ENCODE measurements at regions not wholly inside any gene's neighbourhood (a gene's known extent, or its start where the extent isn't known, plus 50 kb on each side); places are given as distances from the start of the nearest gene placed in this dataset.

DNA sequence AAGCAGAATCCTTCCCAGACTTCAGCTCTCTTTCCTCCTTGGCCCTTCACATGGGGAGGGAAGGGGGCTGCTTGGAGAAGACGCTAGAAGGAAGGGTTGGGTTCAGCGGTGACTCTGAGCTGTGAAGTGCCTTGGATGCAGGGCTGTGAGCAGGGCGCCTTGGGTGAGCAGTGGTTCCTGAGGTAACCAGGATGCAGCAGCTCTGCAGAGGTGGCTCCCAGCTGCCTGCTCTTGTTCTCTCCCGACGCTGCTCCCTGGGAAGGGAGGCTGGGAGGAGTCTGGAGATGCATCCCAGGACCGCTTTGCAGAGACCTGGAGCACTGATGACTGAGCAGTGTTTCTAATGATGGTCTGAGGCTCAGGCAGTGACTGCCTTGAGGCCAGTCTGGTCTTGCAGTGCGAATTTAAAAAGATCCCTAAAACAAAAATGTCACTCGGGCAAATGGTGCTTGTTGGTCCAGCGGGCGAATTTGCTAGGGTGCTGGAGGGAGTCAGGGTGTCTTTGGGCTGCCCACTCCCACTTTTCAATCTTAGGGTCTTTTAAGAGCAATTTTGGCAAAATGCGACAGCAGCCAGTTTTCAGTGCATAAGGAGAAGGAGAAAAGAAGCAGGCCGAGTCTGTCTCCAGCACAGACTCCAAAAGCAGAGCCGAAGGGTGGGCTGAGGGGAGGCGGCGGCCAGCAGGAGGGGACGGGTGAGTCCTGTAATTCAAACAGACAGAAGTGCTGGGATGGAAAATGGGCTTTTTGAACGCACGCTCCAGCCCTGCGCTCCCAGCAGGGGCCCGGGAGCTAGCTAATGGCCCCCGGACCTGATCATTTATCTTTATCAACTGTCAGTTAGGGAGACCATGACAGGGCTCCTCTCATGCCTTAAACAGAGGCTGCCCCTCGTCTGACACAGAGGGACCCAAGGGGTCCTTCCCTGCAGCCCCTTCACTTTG is 191.2 kb upstream of the SHH start:
- intact Hi-C loops (cut with DNase I, micrococcal nuclease) = no loop called here

DNA sequence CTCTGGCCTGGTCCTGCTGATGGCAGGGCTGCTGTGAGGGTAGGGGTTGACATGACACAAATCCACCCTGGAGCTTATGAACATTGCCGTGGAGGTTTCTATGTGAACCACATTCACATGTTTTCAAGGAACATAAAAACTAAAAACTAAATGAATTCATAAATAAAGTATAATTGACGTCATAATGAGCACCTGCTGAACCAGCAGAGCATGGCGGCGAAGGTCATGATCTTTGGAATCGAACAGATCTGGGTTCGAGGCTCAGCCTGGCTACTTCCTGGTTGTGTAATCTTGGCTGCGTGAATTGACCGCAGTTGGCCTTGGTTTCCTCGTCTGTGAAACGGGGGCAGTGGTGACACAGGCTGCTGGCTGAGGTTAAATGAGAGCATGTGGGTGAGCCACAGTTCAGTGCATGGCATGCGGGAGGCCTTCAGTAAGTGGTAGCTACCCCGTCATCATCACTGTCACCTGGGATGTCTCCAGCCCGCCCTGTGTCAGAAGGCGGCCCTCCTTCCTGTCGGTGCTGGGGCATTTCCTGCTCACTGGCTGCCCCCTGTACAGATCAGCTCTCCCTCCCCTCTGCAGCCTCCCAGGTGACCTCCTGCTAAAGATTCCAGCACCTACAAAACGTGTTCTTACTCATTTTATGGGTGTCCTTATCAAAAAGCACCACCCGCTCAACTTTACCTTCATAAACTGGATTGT is 190.3 kb upstream of the SHH start:
- CTCF ChIA-PET = no interaction called here
- intact Hi-C loops (cut with DNase I, micrococcal nuclease) = no loop called here
- Mint-ChIP-seq H3K4me3 (no peak overlapping the region), H3K4me1 (ENCODE audit: low read depth) (peaks cover 15% of the 10 kb centered on the region), H3K9me3 (peaks cover 1% of the 10 kb centered on the region), H3K27me3 (no peaks in the 10 kb centered on the region), H3K36me3 (ENCODE audit: low read depth) (no peaks in the 10 kb centered on the region), H3K27ac (no peak overlapping the region)
- H3K27ac ChIP-seq (ENCODE audit: low read depth in 1 of 2, low read length in 2 of 2) = no peak overlapping the region
- DNase-seq (no peak), ATAC-seq (ENCODE audit: poor library complexity) (no peak)
- POLR2A ChIA-PET = no interaction called here
- peaks cover 0 to 34% of the 10 kb centered on the region in 2 experiments for H3K9me3 ChIP-seq (ENCODE audit: control insufficient read depth in 1 of 2, insufficient read depth in 1 of 2, low read length in 2 of 2)
- H3K36me3 ChIP-seq (ENCODE audit: insufficient read depth, low read length) = no peaks in the 10 kb centered on the region
- H3K4me3 ChIP-seq (ENCODE audit: low read length) = no peak overlapping the region
- H3K4me1 ChIP-seq (ENCODE audit: insufficient read depth, low read length) = peaks cover 13% of the 10 kb centered on the region
- TF ChIP-seq, protein P1, sequence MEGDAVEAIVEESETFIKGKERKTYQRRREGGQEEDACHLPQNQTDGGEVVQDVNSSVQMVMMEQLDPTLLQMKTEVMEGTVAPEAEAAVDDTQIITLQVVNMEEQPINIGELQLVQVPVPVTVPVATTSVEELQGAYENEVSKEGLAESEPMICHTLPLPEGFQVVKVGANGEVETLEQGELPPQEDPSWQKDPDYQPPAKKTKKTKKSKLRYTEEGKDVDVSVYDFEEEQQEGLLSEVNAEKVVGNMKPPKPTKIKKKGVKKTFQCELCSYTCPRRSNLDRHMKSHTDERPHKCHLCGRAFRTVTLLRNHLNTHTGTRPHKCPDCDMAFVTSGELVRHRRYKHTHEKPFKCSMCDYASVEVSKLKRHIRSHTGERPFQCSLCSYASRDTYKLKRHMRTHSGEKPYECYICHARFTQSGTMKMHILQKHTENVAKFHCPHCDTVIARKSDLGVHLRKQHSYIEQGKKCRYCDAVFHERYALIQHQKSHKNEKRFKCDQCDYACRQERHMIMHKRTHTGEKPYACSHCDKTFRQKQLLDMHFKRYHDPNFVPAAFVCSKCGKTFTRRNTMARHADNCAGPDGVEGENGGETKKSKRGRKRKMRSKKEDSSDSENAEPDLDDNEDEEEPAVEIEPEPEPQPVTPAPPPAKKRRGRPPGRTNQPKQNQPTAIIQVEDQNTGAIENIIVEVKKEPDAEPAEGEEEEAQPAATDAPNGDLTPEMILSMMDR (IDR thresholded peaks at IDR 0.05) = no peak
- peaks cover 0 to 3% of the 10 kb centered on the region in 2 experiments for H3K27me3 ChIP-seq (ENCODE audit: control insufficient read depth in 1 of 2, insufficient read depth in 2 of 2, low read length in 2 of 2)

More for the DNA sequence above, 191.2 kb upstream of the SHH start:
- Mint-ChIP-seq H3K4me1 (ENCODE audit: low read depth) (peaks cover 6% of the 10 kb centered on the region), H3K9me3 (peaks cover 6% of the 10 kb centered on the region), H3K27me3 (no peaks in the 10 kb centered on the region), H3K4me3 (no peak overlapping the region), H3K36me3 (ENCODE audit: low read depth) (no peaks in the 10 kb centered on the region), H3K27ac (no peak overlapping the region)
- ChIA-PET POLR2A (no interaction called here), CTCF (no interaction called here)
- Histone ChIP-seq H3K36me3 (ENCODE audit: insufficient read depth, low read length) (no peaks in the 10 kb centered on the region), H3K27ac (ENCODE audit: low read depth in 1 of 2, low read length in 2 of 2) (no peak overlapping the region), H3K9me3 (ENCODE audit: control insufficient read depth in 1 of 2, insufficient read depth in 1 of 2, low read length in 2 of 2) (peaks cover 0 to 29% of the 10 kb centered on the region in 2 experiments), H3K4me3 (ENCODE audit: low read length) (no peak overlapping the region), H3K27me3 (ENCODE audit: control insufficient read depth in 1 of 2, insufficient read depth in 2 of 2, low read length in 2 of 2) (no peaks in the 10 kb centered on the region), H3K4me1 (ENCODE audit: insufficient read depth, low read length) (peaks cover 3% of the 10 kb centered on the region)
- TF ChIP-seq, protein P1 (IDR thresholded peaks at IDR 0.05) = no peak
- no peak for ATAC-seq (ENCODE audit: poor library complexity)
- no peak for DNase-seq

DNA sequence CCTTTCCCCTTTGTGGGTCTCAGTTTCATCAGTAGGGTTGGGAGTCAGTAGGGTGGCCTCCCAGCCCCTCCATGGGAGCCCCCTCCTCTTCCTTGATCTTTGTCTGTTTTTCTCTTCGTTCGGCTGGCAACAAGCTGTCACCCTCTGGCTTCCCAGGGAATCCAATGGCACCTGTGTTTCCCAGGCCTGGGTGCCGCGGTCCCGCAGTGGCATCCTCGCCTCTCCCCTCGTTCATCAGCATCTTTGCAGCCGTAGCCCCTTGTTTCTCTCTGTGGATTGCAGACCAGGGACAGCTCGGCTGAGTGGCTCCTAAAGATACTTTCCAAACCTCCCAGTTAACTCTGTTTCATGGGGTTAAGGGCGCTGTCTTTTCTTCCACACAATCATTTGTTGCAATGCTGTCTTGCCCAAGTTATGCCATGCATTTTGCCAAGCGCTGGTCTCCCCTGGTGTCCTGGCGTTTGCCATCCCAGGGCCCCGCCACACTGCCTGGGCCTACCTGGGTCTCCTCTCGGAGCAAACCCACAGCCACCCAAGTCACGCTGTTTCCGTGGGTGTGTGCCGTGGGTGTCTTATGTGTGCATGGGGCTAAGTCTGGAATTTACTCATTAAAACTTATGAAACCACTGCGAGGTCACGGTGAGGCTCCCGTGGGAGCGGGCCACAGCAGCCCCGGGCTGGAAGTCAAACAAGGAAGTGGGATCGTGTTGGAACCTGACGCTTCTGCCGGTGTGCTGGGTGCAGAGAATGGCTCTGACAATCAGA is 189.4 kb upstream of the SHH start:
- peaks cover 0 to 3% of the 10 kb centered on the region in 2 experiments for H3K27me3 ChIP-seq (ENCODE audit: control insufficient read depth in 1 of 2, insufficient read depth in 2 of 2, low read length in 2 of 2)
- no peak overlapping the region for H3K4me3 ChIP-seq (ENCODE audit: low read length)
- no peaks in the 10 kb centered on the region for H3K36me3 Mint-ChIP-seq (ENCODE audit: low read depth)
- peaks cover 17% of the 10 kb centered on the region for H3K4me1 ChIP-seq (ENCODE audit: insufficient read depth, low read length)
- no peak overlapping the region for H3K27ac Mint-ChIP-seq
- DNase-seq = no peak
- peaks cover 23% of the 10 kb centered on the region for H3K4me1 Mint-ChIP-seq (ENCODE audit: low read depth)
- TF ChIP-seq, protein P1 (IDR thresholded peaks at IDR 0.05) = no peak
- no peaks in the 10 kb centered on the region for H3K36me3 ChIP-seq (ENCODE audit: insufficient read depth, low read length)
- ATAC-seq (ENCODE audit: poor library complexity) = no peak
- peaks cover 0 to 36% of the 10 kb centered on the region in 2 experiments for H3K9me3 ChIP-seq (ENCODE audit: control insufficient read depth in 1 of 2, insufficient read depth in 1 of 2, low read length in 2 of 2)
- POLR2A ChIA-PET = no interaction called here
- no peak overlapping the region for H3K27ac ChIP-seq (ENCODE audit: low read depth in 1 of 2, low read length in 2 of 2)
- intact Hi-C loops (cut with DNase I, micrococcal nuclease) = no loop called here
- CTCF ChIA-PET = no interaction called here
- H3K27me3 Mint-ChIP-seq = peaks cover 7% of the 10 kb centered on the region
- H3K4me3 Mint-ChIP-seq = no peak overlapping the region
- H3K9me3 Mint-ChIP-seq = no peaks in the 10 kb centered on the region

All from CD4-positive, alpha-beta T cell (primary cell).